HepG2 (cell line): ENCODE measurements at regions not wholly inside any gene's neighbourhood (a gene's known extent, or its start where the extent isn't known, plus 50 kb on each side); places are given as distances from the start of the nearest gene placed in this dataset.

ENCODE experiments used
- AGO1 ChIP-seq: fragments of 200-400 bp; formaldehyde crosslinking; IDR thresholded peaks from 2 replicates; pipeline ENCODE4 v1.6.1; 2017; ENCODE audit warnings: mild to moderate bottlenecking, low read depth, low read length, moderate library complexity; ENCODE audit not compliant: poor library complexity, severe bottlenecking
- ARID3A ChIP-seq: IDR thresholded peaks from 2 replicates; pipeline ENCODE4 v1.6.1; 2012; ENCODE audit warnings: low read depth, low read length, improper control_type of control experiment
- CBX5 ChIP-seq: sonication (generic); formaldehyde crosslinking; IDR thresholded peaks from 2 replicates; pipeline ENCODE4 v1.4.0; 2020; ENCODE audit warnings: missing genetic modification reagents, borderline replicate concordance
- DZIP1 ChIP-seq: sonication (generic); formaldehyde crosslinking; IDR thresholded peaks from 2 replicates; pipeline ENCODE4 v1.5.0; 2020; ENCODE audit warnings: mild to moderate bottlenecking, missing genetic modification reagents
- HIC2 ChIP-seq: sonication (generic); formaldehyde crosslinking; IDR thresholded peaks from 2 replicates; pipeline ENCODE4 v1.9.0; 2022; ENCODE audit warnings: low read depth, missing genetic modification reagents
- KLF6 ChIP-seq: IDR thresholded peaks from 2 replicates; pipeline ENCODE4 v1.8.0; 2016; ENCODE audit warnings: missing biosample characterization, missing genetic modification reagents
- MLLT10 ChIP-seq: sonication (generic); formaldehyde crosslinking; IDR thresholded peaks from 2 replicates; pipeline ENCODE4 v1.4.0; 2020; ENCODE audit warnings: missing genetic modification reagents
- POLR2G ChIP-seq: fragments of 200-400 bp; formaldehyde crosslinking; IDR thresholded peaks from 2 replicates; pipeline ENCODE4 v1.6.1; 2018; ENCODE audit warnings: mild to moderate bottlenecking, low read depth, low read length, moderate library complexity
- REST ChIP-seq, 2 experiments: IDR thresholded peaks; 2 replicates each; pipeline ENCODE4 v1.6.1; 2011 to 2012; ENCODE audit warnings: low read length in 2 of 2, borderline replicate concordance in 1 of 2, low read depth in 1 of 2, mild to moderate bottlenecking in 1 of 2, moderate library complexity in 1 of 2
- SNAI1 ChIP-seq: sonication (generic); formaldehyde crosslinking; IDR thresholded peaks from 2 replicates; pipeline ENCODE4 v1.5.0; 2020; ENCODE audit warnings: mild to moderate bottlenecking, missing genetic modification reagents, borderline replicate concordance
- SP1 ChIP-seq, 2 experiments: fragments of 450-650 bp in 1 of 2; sonication (generic) in 1 of 2; formaldehyde crosslinking in 1 of 2; IDR thresholded peaks; 2 replicates each; pipeline versions ENCODE4 v1.4.0 to v1.6.1; 2016 to 2020; ENCODE audit warnings: missing genetic modification reagents in 1 of 2
- ZFP36 ChIP-seq: fragments of 150-350 bp; IDR thresholded peaks from 2 replicates; pipeline ENCODE4 v1.6.1; 2018; ENCODE audit warnings: borderline replicate concordance, low read length, low read depth; ENCODE audit not compliant: partially characterized antibody
- ZNF232 ChIP-seq: sonication (generic); formaldehyde crosslinking; IDR thresholded peaks from 2 replicates; pipeline ENCODE4 v1.4.0; 2020; ENCODE audit warnings: missing genetic modification reagents, borderline replicate concordance
- ZNF235 ChIP-seq: sonication (generic); formaldehyde crosslinking; IDR thresholded peaks from 2 replicates; pipeline ENCODE4 v1.8.1; 2023; ENCODE audit warnings: mild to moderate bottlenecking, missing genetic modification reagents, borderline replicate concordance
- ZNF343 ChIP-seq: sonication (generic); formaldehyde crosslinking; IDR thresholded peaks from 2 replicates; pipeline ENCODE4 v1.4.0; 2020; ENCODE audit warnings: mild to moderate bottlenecking, missing genetic modification reagents
- ZNF598 ChIP-seq: sonication (generic); formaldehyde crosslinking; IDR thresholded peaks from 2 replicates; pipeline ENCODE4 v1.5.1; 2020; ENCODE audit warnings: mild to moderate bottlenecking, missing genetic modification reagents, borderline replicate concordance
- ZNF7 ChIP-seq: IDR thresholded peaks from 2 replicates; pipeline ENCODE4 v1.6.1; 2016; ENCODE audit warnings: missing biosample characterization, missing genetic modification reagents
- ZNF790 ChIP-seq: sonication (generic); formaldehyde crosslinking; IDR thresholded peaks from 2 replicates; pipeline ENCODE4 v1.8.0; 2022; ENCODE audit warnings: missing genetic modification reagents, mild to moderate bottlenecking, borderline replicate concordance
- ZNF878 ChIP-seq: sonication (generic); formaldehyde crosslinking; IDR thresholded peaks from 2 replicates; pipeline ENCODE4 v1.8.1; 2023; ENCODE audit warnings: mild to moderate bottlenecking, missing genetic modification reagents, moderate library complexity

GRCh38 chr14:49966304-49966809, 73.5 kb downstream of the ARF6 start (continued):
- TF ChIP-seq DZIP1 (CRISPR knock-in tag) (no peak), MLLT10 (CRISPR knock-in tag) (no peak), ZFP36 (no peak), CBX5 (no peak), ARID3A (no peak; the same call in 1 of the 2 replicates), ZNF790 (CRISPR knock-in tag) (no peak), ZNF598 (CRISPR knock-in tag) (no peak), POLR2G (peak; percentile 81), SP1 (IDR thresholded peaks at IDR 0.05) (no peak), SP1 (CRISPR knock-in tag; IDR thresholded peaks at IDR 0.05) (no peak), ZNF343 (CRISPR knock-in tag) (no peak), ZNF878 (CRISPR knock-in tag) (no peak), ZNF232 (CRISPR knock-in tag) (no peak), SNAI1 (CRISPR knock-in tag) (no peak), AGO1 (no peak), ZNF235 (CRISPR knock-in tag) (no peak), HIC2 (CRISPR knock-in tag) (no peak), ZNF7 (CRISPR knock-in tag) (no peak), KLF6 (CRISPR knock-in tag) (no peak), REST (IDR thresholded peaks at IDR 0.05; ENCODE audit: borderline replicate concordance in 1 of 2, low read depth in 1 of 2, low read length in 2 of 2) (no peak)
